ENCODE measurements at regions not wholly inside any gene's neighbourhood (a gene's known extent, or its start where the extent isn't known, plus 50 kb on each side); places are given as distances from the start of the nearest gene placed in this dataset.
A peak's percentile ranks its signal among the peaks of the same experiment; 100 is the strongest.

GRCh38 chr7:25858525-25859411 is 293.2 kb upstream of the NFE2L3 start:
- Mint-ChIP-seq H3K27ac (peak overlapping the region; percentile 16), H3K4me1 (ENCODE audit: unreplicated experiment) (peaks cover 16% of the 10 kb centered on the region), H3K27me3 (peaks cover 63% of the 10 kb centered on the region), H3K9me3 (no peaks in the 10 kb centered on the region), H3K4me3 (no peak overlapping the region), H3K36me3 (no peaks in the 10 kb centered on the region)
- TF ChIP-seq, protein P1, sequence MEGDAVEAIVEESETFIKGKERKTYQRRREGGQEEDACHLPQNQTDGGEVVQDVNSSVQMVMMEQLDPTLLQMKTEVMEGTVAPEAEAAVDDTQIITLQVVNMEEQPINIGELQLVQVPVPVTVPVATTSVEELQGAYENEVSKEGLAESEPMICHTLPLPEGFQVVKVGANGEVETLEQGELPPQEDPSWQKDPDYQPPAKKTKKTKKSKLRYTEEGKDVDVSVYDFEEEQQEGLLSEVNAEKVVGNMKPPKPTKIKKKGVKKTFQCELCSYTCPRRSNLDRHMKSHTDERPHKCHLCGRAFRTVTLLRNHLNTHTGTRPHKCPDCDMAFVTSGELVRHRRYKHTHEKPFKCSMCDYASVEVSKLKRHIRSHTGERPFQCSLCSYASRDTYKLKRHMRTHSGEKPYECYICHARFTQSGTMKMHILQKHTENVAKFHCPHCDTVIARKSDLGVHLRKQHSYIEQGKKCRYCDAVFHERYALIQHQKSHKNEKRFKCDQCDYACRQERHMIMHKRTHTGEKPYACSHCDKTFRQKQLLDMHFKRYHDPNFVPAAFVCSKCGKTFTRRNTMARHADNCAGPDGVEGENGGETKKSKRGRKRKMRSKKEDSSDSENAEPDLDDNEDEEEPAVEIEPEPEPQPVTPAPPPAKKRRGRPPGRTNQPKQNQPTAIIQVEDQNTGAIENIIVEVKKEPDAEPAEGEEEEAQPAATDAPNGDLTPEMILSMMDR (conservative IDR thresholded peaks at IDR 0.05): no peak
- no peak for DNase-seq (ENCODE audit: extremely low spot score, unreplicated experiment)

DNA sequence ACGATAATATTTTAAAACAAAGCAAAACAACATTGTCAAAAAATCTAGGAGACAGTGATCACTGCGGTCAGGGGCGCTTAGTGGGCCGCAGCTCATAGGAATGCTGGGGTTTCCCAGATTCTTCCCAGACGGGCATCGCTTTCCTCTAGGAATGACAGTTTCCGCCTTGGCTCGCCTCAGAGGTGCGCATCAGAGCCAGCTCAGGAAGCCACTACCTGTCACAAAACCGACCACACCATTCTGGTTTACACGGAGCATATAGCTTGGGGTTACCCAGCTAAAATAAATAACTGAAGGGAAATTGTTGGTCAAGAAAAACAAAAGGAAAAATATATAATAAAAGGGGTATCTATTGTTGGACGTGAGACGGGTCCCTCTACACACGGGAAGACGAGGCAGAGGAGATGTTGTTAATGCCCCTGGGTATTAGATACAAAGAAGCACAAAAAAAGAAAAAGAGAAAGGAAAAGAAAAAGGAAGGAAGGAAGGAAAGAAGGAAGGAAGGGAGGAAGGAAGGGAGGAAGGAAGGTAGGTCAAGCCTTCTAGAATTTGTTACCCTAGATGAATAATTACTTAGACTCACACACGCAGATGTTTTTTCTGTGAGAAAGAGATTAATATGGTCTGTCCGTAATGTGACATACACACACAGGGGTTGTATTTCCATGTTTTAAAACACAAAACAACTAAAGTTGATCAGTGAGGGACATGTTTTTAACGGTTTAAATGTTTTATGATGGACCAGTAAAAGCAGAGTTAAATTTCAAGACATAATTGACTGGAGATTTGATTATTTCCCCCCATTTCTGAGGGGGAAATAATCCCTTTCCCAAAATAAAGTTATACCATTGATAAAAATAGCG is 292.4 kb upstream of the NFE2L3 start:
- DNase-seq (ENCODE audit: extremely low spot score, unreplicated experiment): no peak
- H3K27me3 Mint-ChIP-seq: peaks cover 62% of the 10 kb centered on the region
- H3K4me3 Mint-ChIP-seq: no peak overlapping the region
- peak overlapping the region; percentile 16 for H3K27ac Mint-ChIP-seq
- H3K4me1 Mint-ChIP-seq (ENCODE audit: unreplicated experiment): peaks cover 12% of the 10 kb centered on the region
- TF ChIP-seq, protein P1 (conservative IDR thresholded peaks at IDR 0.05): no peak
- H3K36me3 Mint-ChIP-seq: no peaks in the 10 kb centered on the region
- H3K9me3 Mint-ChIP-seq: no peaks in the 10 kb centered on the region

DNA sequence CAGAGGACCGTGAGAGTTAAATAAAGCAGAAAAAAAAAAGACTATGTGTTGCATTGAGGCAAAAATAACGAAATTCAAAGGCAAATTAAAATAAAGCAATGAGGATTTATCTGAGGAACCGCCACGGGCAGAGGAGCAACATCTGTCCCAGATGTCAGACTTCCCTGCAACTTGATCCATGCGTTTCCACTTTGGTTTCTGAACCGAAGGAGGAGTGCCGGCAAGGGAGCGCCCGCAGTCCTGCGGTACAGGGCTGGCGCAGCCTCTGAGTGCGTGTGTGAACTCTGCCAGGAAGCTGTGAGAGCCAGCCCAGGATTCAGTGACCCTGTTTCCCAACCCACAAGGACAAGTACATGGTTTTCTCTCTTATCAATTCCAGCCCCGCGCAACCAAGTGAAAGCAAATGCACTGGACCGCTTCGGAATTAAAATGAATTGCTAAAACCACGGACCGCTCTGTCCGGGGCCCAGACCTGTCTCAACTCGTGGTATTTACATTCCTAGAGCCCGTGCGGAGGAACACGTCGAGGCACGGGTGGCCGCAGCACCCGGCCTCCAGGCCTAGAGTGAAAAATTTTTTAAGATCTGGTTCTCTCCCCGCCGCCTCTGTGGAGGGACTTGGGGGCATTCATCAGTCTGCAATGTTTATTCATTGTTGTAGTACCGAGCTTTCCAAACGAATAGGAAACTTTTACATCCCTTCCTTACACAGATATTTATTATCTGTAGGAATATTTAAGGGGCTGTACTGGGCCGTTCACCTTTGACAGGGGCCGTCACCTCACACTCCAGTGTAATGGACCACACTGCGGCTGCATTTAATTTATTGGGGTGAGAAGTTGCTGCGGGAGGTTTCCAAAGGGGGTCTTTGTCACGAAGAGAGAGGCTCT is 291.5 kb upstream of the NFE2L3 start:
- H3K36me3 Mint-ChIP-seq: no peaks in the 10 kb centered on the region
- DNase-seq (ENCODE audit: extremely low spot score, unreplicated experiment): no peak
- no peak overlapping the region for H3K4me3 Mint-ChIP-seq
- TF ChIP-seq, protein P1 (conservative IDR thresholded peaks at IDR 0.05): no peak
- H3K4me1 Mint-ChIP-seq (ENCODE audit: unreplicated experiment): peaks cover 12% of the 10 kb centered on the region
- H3K9me3 Mint-ChIP-seq: no peaks in the 10 kb centered on the region
- H3K27me3 Mint-ChIP-seq: peaks cover 65% of the 10 kb centered on the region
- H3K27ac Mint-ChIP-seq: peak overlapping the region; percentile 16

DNA sequence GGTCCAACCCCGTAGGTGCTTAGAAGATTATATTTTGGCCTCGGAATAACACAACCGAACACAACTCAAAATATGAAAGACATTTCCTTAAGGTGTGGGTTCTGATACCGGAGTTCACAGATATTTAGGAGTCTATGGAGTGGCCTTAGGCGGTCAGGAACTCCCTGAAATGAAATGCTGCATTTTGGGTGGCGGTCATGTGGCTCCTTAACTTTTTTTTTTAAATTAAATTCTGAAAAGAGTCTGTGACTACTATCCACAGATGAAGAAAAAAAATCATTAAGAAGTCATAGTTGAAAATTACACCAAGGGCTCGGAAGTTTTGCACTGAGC is 290.9 kb upstream of the NFE2L3 start:
- peaks cover 71% of the 10 kb centered on the region for H3K27me3 Mint-ChIP-seq
- H3K4me3 Mint-ChIP-seq: peak overlapping the region; percentile 79
- DNase-seq (ENCODE audit: extremely low spot score, unreplicated experiment): no peak
- peak overlapping the region; percentile 16 for H3K27ac Mint-ChIP-seq
- no peaks in the 10 kb centered on the region for H3K36me3 Mint-ChIP-seq
- H3K4me1 Mint-ChIP-seq (ENCODE audit: unreplicated experiment): peaks cover 12% of the 10 kb centered on the region
- TF ChIP-seq, protein P1 (conservative IDR thresholded peaks at IDR 0.05): no peak
- no peaks in the 10 kb centered on the region for H3K9me3 Mint-ChIP-seq

DNA sequence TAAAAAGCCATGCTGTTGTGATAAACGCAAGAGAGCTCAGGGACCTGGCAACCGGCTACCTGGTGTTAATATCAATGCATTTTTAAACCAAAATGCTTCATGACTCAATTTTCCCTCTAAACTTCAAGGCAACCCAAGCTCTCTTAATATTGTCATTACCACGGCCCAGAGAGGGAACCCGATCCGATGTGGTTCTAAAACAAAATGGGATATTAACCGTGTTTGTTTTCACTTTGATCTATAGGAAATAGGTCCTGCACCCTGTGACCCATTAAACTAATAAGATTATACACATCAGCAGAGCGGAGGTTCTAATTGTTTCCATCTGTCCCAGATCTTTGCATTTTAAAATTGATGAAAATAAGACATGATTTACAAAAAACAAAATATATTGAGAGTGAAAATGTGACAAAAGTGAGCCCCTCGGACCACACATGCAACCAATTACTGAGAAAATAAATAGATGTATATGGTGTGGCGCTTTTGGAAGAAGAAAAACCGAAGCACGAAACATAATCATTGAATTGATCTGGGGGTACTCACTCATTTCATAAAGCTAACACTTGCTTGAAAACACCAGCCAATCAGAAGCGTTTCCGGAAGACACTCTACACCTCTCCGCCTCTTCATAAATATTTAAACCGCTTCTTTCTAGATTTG is 290.3 kb upstream of the NFE2L3 start:
- peak overlapping the region; percentile 79 for H3K4me3 Mint-ChIP-seq
- DNase-seq (ENCODE audit: extremely low spot score, unreplicated experiment): no peak

More for the DNA sequence above, 290.3 kb upstream of the NFE2L3 start:
- Mint-ChIP-seq H3K27me3 (peaks cover 77% of the 10 kb centered on the region), H3K27ac (peak overlapping the region; percentile 75), H3K4me1 (ENCODE audit: unreplicated experiment) (peaks cover 12% of the 10 kb centered on the region), H3K36me3 (no peaks in the 10 kb centered on the region), H3K9me3 (no peaks in the 10 kb centered on the region)
- TF ChIP-seq, protein P1 (conservative IDR thresholded peaks at IDR 0.05): no peak
